ENCODE measurements at regions not wholly inside any gene's neighbourhood (a gene's known extent, or its start where the extent isn't known, plus 50 kb on each side); places are given as distances from the start of the nearest gene placed in this dataset.

DNA sequence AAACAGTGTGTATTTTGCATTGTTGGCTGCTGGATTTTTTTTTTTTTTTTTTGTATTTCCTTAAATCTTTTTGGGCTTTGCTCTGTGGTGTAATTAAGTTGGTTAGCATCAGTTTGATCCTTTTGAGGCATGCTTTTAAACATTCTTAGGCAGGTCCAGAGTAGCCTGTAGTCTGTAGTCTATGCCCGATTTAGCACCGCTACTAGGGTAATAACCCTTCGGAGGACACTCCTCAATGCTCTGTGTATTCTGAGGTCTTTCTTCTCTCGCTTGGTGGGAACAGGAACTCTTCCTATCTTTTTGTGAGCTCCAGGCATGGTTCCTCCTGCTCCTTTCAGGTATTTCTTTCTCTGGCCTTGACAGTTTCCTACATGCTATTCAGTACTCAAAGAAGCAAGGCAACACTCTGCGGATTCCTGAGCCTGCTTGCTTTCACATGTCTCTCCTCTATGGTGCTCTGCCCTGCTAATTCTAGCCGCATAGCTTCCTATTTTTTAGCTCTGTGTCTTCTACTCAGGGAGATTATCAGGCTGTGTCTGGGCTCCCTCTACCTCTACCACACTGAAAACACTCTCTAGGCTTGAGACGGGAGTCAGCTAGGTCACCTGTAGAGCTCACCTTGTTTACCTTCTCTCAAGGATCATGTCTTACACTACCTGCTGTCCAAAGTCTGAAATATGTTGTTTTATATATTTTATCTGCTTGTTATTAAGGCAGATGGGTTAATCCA, 195.1 kb downstream of the NDFIP2 start:
- DNase-seq, result no peak

DNA sequence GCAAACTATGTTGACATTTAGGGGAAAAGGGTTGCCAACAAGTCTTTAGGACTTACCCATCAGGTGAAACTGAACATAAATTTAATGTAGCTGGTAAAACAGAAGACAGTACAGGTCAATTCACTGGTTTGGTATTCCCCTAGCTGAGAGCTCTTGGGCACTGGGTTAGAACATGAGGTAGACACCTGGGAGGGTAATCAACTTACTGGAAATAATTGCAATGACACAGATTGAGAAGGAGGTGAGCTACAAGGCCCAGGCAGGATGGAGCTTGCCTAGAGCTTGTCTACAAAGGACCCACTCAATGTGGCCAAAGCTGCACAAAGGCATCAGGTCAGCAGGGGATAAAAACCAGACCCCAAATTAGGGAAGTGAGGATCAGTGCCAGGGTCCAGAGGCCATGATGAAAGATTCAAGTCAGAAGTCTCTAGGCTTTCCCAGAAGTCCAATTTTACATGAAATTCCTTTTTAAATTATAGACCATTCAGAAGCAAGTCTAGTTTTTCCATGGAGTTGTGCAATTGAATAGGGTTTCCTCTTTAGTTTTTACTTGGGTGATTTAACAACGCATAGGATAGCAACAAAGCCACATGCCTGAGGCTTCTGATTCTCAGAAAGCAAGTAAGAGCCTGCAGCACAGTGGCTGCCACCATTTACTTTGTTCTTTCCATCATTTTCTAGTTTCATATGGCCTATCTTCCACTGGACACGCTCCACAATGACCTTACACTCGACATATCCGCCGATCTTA, 194.0 kb downstream of the NDFIP2 start:
- no peak for DNase-seq

DNA sequence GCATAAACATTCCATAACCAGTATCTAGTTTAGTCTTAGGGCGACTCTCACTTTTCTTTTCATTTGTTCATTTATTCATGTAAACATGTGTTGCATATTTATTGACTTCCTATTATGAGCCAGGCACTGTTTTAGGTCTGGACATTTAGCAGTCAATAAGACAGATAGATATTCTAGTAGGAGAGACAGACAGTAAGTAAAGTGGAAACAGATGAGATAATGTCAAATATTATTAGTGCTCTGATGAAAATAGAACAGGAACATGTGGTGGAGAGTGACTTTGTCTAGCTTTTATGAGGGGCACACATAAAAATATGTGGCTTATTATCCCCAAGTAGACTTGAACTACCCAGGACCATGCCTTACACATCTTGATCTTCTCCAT, 193.0 kb downstream of the NDFIP2 start:
- no peak for DNase-seq

DNA sequence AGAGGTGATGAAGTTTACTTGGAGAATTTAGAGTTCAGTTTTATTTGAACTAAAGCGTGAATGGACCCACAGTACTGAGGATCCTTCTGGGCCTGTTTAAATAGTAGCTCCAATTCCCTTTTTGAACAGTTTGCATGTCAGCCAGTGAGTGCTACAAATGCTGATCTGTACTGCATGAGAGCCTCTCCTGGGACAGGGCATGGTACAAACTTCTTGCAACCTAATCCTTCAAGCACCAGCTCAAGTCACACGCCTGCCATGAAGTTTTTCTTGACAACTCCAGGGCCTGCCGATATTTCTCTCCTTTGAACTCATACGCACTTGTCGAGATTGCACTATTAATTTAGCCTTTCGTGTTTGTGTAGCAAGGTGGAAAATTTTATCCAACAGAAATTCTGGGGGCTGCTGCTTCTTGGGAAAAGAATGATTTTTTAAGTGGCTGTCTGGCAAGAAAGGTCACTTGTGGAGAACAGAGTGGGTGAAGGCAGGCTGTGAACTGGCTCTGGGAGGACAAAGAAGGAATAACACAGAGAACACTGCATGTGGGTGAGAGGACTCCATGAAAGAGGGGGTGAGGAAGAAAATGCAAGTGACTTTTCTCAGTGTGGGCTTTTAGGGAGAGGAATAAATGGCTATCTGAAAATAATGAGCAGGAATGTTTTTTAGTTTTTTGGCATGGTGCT, 192.5 kb downstream of the NDFIP2 start:
- peak in 1 of 51 donors; percentile 1 for DNase-seq

DNA sequence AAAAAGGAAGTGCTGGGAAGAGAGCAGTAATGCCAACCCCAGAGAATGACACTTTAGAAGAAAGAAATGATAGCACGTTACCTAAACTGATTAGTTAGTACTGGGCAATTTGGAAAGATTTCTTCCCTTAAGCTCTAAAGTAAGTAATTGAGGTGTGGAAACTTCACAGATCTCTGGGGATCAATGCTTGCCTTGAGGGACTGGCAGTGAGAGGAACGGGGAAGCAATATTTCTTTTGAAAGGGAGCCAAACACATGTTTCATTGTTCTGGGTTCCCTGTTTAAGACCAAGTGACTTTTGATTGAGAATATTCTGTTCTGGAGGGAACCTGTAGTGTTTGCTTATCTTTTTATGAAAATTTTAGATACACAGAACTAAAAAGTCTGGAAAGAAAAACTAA, 190.5 kb downstream of the NDFIP2 start:
- no peak for DNase-seq

DNA sequence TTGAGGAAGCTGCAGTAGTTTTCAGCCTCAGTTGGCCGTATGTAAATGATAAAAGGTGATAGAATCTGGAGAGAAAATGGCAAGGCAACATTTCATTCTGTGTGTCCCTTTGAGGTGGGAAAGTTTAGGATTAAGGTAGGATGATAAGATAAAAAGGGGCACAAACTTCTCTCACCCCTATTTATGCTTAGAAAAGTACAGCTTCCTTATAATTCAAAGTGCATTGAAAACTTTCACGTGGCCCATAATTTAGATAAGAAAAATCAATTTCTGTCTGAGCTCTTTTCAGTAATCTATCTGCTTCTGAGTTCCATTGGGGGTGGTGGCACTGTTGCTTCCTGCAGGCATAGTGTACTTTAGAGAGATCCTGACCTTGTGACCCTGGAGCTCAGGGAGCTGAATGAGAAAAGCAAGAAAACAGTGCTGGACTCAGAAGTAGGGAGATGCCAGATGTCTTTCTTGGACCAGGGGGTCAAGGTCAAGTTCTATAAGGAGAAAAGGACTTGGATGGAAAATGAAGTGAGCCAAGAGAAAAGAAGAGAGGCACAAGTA, 187.3 kb downstream of the NDFIP2 start:
- DNase-seq, result no peak

DNA sequence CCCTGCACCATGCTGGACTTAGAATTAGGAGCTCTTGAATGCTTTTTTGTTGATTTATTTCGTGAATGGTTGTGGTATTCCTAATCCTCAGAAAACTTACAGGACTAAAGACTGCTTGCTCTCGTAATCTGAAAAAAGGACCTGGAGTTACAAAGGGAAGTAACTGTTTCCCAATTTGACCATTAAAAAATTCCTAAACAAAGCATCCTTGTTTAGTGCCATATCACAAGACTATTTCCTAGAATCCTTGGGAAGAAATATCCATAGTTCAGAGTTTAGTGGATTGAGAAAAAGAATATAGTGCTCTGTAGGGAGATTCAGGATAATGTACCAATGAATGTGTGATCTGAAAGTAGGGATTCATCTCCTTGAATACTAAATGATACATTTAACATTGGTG, 186.8 kb downstream of the NDFIP2 start:
- no peak for DNase-seq

DNA sequence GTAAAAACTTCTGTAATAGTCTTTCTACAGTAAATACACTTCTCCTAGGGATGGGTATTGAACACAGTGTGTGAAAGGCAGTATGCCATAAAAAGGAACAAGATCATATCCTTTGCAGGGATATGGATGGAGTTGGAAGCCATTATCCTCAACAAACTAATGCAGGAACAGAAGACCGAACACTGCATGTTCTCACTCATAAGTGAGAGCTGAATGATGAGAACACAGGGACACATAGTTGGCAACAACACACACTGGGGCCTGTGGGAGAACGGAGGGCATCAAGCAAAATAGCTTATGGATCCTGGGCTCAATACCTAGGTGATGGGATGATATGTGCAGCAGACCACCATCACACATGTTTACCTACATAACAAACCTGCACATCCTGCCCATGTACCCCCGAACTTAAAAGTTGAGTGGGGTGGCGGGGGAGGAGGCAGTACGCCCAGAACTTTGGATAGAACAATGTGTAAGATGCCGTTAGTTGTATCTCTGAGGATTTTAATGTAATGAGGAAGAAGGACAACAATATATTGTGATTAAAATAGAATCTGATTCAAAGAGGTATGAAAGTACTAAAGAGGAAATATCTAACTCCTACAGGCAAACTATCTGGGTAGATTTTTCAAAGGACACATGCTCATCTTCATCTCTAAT, 183.2 kb downstream of the NDFIP2 start:
- DNase-seq, result no peak

DNA sequence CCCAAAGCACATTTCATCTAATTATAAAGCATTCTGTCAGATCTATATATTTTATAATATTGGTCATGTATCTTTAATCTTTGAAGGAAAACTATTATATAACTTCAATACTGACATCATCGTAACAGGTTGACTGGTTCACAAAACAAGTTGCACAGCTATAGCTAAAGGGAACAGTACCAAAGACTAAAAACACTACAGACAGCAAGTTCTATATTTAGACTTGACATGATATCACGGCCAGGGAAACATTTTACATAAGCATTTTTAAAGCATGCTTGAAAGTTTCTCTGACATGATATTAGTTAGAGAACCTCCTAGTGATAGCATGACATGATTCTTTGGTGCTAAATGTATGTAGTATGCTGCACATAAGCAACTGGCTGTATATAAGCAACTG, 182.5 kb downstream of the NDFIP2 start:
- DNase-seq, result no peak

DNA sequence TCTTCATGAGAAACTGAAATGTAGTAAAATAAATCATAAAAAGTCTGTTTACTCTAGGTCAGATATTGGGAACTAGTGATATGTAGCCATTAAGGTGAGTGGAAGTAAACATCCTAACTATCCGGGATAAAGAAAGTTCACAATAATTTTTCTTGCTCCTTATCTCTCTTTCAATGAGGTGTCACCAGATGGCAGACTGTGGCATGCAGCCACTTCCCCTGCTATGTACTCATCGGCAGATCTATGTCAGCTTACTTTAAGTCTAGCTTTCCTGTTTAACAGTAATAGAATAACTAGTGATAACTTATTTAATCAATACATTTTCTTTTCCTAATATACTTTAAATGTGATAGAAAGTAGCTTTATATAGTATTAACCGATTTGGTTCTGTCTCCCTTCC, 181.9 kb downstream of the NDFIP2 start:
- DNase-seq, result no peak

DNA sequence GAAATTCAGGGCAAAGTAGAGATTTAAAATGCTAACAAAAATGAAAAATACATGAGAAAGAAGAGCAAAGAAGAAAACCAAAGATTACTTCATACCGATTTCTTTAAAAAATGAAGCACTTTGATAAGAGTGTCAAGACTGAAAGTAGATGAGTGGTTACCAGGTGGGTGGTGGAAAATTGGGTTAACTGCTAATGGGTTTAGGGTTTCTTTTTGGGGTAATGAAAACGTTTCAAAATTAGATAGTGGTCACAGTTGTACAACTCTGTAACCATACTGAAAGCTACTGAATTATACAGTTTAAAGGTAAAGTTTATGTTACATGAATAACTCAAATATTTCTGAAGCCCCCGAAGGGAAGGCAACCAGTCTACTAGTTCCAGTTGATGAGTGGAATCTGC, 179.4 kb downstream of the NDFIP2 start:
- DNase-seq, result no peak

DNA sequence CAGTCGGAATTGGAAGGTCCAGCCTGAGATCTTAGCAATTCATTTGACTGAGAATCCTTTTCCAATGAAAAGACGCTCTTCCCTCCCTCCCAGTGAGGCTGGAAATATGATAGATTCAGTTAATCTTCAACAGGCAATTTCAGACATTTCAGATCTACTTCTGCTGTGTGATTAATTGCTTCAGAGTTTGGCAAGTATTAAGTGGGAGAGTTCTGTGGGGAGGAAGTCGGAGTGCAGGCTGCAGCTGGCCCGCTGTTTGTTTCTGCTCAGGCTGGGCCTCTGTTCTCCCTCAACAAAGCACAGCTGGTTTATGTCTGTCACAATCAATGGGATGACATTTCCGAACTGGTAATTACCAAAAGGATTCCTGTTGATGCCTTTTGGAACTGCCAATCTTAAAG, 178.2 kb downstream of the NDFIP2 start:
- no peak for DNase-seq

DNA sequence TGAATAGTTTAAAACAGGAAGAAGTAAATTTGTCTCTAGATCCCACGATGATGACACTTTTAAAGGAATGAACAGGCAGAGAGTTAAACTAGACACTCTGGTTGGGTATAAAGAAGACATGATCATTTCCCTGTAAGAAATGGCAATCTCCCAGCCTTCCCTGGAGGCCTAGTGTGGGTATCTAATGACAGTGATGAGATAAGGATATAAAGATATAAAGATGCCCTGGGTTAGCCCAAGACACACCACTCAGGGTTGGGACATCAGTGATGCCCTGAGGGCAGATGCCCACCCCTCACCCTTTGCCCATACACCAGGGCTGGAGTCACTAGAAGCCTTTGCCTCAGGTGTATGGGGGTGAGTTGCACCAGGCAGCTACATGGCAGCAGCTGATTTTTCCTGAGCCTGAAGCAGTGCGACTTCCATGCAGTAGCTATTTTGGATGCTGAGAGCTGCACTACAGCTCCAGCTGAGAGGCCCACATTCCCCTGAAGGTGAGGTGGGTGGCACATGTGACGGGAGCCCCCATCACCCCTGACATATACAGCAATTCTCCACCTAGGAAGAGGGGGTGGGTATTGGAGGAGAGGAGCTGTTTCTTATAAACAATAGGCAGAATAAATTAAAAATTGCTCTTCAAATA, 177.5 kb downstream of the NDFIP2 start:
- no peak for DNase-seq

DNA sequence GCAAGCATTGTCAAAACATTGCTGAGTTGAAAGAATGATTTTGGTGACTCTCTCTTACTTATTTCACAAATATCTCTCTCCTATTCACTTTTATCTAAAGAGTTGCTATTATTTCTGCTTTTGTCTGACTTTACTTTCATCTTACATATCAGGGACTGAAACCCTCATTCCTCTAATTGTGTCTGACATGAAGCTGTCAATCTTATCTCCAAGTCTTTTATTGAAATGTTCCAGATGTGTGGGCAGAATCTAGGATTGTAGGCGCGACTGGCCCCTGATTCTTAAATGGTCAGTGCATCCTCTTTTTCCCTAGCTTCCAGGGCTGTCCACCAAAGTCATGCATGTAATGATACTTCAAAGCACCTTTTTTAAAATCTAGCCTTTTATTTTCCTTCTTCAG, 174.6 kb downstream of the NDFIP2 start:
- DNase-seq, result no peak

DNA sequence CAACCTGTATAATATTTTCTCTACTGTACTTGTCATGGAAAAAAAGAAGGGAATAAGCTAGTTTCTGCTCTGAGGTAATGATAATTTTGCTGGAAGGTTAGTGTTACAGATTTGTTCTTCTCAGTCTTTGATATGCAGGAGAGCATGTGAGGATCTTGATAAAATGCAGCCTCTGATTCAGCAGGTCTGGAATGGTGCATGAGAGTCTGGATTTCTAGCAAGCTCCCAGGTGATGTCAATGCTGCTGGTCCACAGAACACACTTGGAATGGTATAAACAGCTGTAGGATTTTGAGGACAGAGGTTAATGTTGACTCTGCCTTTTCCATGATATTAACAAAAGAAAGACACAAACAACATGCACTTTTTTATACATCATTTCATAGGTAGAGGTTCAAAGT, 173.6 kb downstream of the NDFIP2 start:
- no peak for DNase-seq

DNA sequence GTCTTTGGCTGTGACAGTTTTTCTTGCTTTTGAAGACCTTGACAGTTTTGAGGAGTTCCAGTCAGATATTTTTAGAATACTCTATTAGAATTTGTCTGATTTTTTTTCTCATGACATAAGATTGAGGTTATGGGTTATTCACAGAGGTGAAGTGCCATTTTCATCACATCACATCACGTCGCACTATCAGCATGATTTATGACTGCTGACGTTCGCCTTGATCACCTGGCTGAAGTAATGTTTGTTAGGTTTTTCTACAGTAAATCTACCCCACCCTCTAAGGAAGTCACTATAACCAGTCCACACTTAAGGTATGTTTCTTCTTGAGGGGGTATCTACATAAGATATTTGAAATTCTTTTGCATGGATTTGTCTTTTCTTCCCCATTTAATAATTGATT, 169.7 kb downstream of the NDFIP2 start:
- no peak for DNase-seq

DNA sequence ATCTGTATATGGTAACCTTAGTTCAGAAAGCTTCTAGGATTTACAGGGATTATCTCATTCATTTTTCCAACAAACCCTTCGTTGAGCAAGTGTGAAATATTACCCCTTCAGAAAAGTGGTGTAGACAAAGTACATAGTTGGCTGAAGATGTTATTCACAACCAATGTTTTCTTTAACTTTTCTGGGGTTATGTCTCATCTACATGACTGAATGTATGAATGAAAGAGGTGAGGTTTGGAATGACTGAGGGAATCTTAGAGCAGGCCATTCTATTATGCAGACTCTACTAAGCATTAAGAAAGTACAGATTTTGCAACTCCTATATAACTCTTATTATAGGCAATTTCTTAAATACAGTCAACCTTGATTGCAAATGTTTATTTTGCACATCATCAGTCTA, 167.2 kb downstream of the NDFIP2 start:
- DNase-seq, result no peak

DNA sequence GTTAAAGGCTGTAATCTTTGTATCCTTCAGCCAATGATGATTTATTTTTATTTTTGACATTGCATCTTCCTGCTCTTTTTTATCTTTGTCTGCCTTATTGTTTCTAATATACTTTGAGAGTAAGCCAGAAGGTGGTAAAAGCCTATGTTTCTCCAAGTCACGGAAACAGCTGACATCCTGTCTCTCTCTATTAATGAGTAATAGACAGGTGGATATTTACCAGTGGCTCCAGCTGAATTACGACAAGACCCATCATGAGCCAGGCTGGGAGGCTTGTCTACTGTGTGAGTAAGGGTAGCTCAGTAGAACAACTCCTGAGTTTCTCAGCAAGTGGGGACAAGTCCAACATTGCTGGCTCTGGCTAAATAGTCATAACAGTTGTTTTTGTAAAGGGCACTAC, 166.6 kb downstream of the NDFIP2 start:
- DNase-seq, result no peak

DNA sequence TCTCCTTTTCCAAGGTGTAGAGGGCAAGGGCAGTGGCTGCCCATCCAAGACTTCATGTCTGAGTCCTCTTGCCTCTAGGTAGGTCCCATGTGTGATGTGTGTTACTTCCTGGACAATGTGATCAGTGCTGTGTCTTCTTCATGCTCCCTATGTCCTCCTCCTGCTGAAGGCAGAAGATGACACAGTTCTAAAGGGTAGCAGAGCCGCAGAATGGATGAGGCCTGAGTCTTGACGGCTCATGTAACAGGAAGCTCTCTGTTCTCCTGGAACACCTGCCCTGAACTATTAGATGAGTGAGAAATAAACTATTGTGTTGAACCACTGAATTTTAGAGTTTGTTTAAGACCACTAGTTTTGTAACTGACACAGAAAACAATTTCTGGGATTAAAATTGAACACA, 165.9 kb downstream of the NDFIP2 start:
- no peak for DNase-seq

DNA sequence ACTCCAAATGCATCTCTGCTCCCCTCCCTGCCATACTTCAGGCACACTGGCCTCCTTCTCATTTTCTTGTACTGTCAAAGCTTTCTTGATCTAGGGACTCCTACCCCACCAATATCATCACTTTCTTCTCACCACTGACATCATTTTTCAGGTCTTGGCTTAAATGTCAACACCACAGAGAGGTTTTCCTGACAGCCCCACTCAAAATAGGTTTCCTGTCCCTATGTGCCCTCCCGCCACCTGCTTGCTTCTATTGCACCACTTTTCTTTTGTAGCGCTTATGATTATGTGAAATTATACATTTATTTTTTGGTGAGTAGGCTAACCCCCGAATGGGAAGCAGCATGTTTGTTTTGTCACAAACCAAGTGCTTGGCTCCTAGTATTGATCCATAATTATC, 164.6 kb downstream of the NDFIP2 start:
- DNase-seq, result no peak

DNA sequence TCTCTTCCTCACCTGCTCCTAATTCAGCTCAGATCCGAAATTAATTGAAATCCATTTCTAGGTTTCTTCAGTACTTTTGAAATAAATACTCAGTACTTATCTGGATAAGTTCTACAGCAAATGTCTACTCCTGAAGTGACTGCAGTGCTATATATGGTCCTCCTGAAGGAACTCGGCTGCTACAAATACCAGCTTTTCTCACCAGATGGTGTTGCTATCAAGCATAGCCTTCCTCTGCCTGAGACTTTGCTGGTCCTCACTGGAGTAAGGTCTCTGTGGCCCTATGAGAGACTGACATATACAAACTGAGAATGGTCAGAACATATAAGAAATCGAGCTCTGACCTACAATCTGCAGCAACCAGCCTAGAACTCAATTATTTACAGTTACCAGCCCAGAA, 161.6 kb downstream of the NDFIP2 start:
- no peak for DNase-seq
